Uterus (tissue), 3 donors: ENCODE measurements at regions not wholly inside any gene's neighbourhood (a gene's known extent, or its start where the extent isn't known, plus 50 kb on each side); places are given as distances from the start of the nearest gene placed in this dataset.

Experiments used
- DNase-seq, 2 donors: peaks; one replicate each; pipeline ENCODE4 v3.0.0-alpha.2; 2019 to 2020
- H3K27ac ChIP-seq, 2 donors: fragments of 200-600 bp; sonication (generic); 1 replicate in 1 of 2; 2 replicates in 1 of 2; pipeline ENCODE4 v1.5.1; 2016 to 2018
- H3K27me3 ChIP-seq, 2 donors: fragments of 200-600 bp; sonication (generic); one replicate each; pipeline ENCODE4 v1.5.1; 2018 to 2019; ENCODE audit warnings: control low read depth in 1 of 2
- H3K36me3 ChIP-seq, 2 donors: fragments of 200-600 bp; sonication (generic); one replicate each; pipeline ENCODE4 v1.5.1; 2019; ENCODE audit warnings: control low read depth in 1 of 2
- H3K4me1 ChIP-seq, 2 donors: fragments of 200-600 bp; sonication (generic); one replicate each; pipeline ENCODE4 v1.5.1; 2018 to 2019; ENCODE audit warnings: control low read depth in 1 of 2
- H3K4me3 ChIP-seq, 2 donors: fragments of 200-600 bp; sonication (generic); 1 replicate in 1 of 2; 2 replicates in 1 of 2; pipeline ENCODE4 v1.5.1; 2018 to 2019; ENCODE audit warnings: mild to moderate bottlenecking in 1 of 2
- H3K9me3 ChIP-seq, 2 donors: fragments of 200-600 bp; sonication (generic); one replicate each; pipeline ENCODE4 v1.5.1; 2019; ENCODE audit warnings: control low read depth in 1 of 2
- CTCF ChIP-seq, 4 experiments: fragments of 200-600 bp in 2 of 4; fragments of 450-650 bp in 2 of 4; sonication (generic) in 2 of 4; IDR thresholded peaks; one replicate each; pipeline ENCODE4 v1.5.1; 2016 to 2019; ENCODE audit warnings: antibody characterized with exemption in 4 of 4, mild to moderate bottlenecking in 2 of 4, moderate library complexity in 1 of 4
- POLR2A ChIP-seq, 2 donors: fragments of 450-650 bp; IDR thresholded peaks; one replicate each; pipeline ENCODE4 v1.6.1; 2016; ENCODE audit warnings: antibody characterized with exemption in 2 of 2, mild to moderate bottlenecking in 1 of 2, moderate library complexity in 1 of 2
- intact Hi-C: fragments of 100-400 bp; cut with DNase I; formaldehyde crosslinking; loops from one replicate; pipeline ENCODE4 v1.15.1; 2023; ENCODE audit warnings: low total_unique reads
- donor health status: DM: yes; HTN: yes; CAD: no.

GRCh38 chr5:105754056-105754455, 1916.7 kb downstream of the EFNA5 start:
- no peaks in the 10 kb centered on the region for H3K36me3 ChIP-seq
- H3K4me1 ChIP-seq: no peaks in the 10 kb centered on the region
- no peak overlapping the region for H3K4me3 ChIP-seq
- H3K9me3 ChIP-seq: no peaks in the 10 kb centered on the region
- intact Hi-C loops: no loop called here
- no peaks in the 10 kb centered on the region for H3K27me3 ChIP-seq
- no peak for DNase-seq
- TF ChIP-seq POLR2A (IDR thresholded peaks at IDR 0.05) (no peak), CTCF (IDR thresholded peaks at IDR 0.05) (no peak)
- no peak overlapping the region for H3K27ac ChIP-seq

DNA sequence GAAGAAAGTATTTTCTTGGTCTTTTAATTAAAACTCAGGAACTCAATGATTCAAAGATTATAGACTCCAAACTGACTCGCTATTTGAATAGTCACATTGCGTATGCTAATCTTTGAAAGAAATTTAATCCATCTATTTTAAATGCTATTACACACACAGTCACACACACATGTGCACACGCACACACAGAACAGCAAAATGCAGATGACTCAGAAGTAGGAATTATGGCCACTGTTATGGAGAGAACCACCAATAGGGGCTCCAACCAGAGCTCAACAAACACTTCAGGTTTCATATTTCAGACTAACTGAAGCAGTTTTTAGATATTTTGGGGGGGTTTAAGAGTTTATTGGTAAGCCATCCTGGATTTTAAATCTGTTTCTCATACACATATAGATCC, 1917.9 kb downstream of the EFNA5 start:
- H3K4me1 ChIP-seq: no peaks in the 10 kb centered on the region
- H3K9me3 ChIP-seq: no peaks in the 10 kb centered on the region
- DNase-seq: no peak
- H3K4me3 ChIP-seq: no peak overlapping the region
- no peak for TF ChIP-seq POLR2A (IDR thresholded peaks at IDR 0.05)
- TF ChIP-seq CTCF (IDR thresholded peaks at IDR 0.05): no peak
- H3K27ac ChIP-seq: no peak overlapping the region
- no peaks in the 10 kb centered on the region for H3K27me3 ChIP-seq
- H3K36me3 ChIP-seq: no peaks in the 10 kb centered on the region
- intact Hi-C loops: no loop called here

GRCh38 chr5:105751908-105752307, 1918.8 kb downstream of the EFNA5 start:
- Histone ChIP-seq H3K9me3 (no peaks in the 10 kb centered on the region), H3K27me3 (no peaks in the 10 kb centered on the region), H3K36me3 (no peaks in the 10 kb centered on the region), H3K4me3 (no peak overlapping the region), H3K27ac (no peak overlapping the region), H3K4me1 (no peaks in the 10 kb centered on the region)
- no peak for DNase-seq
- intact Hi-C loops: no loop called here
- no peak for TF ChIP-seq POLR2A (IDR thresholded peaks at IDR 0.05)
- no peak for TF ChIP-seq CTCF (IDR thresholded peaks at IDR 0.05)

DNA sequence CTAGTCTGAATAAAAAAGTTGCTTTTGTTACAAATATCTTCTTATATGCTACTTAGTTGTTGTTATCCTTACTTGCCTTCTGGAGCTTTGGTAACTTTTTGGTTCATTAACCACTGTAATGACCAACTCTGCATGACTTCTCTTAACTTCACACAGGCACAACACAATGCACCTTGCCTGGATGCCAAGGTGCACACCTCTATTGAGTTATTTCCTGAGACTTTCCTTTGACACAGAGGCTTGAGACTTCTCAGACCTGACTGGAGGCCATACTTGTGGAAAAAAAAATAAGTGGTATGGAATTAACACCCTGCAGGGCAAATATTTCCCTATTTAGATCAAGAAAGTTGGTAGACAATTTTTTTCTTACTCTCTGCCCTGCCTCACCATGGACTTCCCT, 1925.6 kb downstream of the EFNA5 start:
- Histone ChIP-seq H3K9me3 (no peaks in the 10 kb centered on the region), H3K4me3 (no peak overlapping the region), H3K27me3 (no peaks in the 10 kb centered on the region), H3K4me1 (no peaks in the 10 kb centered on the region), H3K36me3 (no peaks in the 10 kb centered on the region), H3K27ac (no peak overlapping the region)
- TF ChIP-seq CTCF (IDR thresholded peaks at IDR 0.05) (no peak), POLR2A (IDR thresholded peaks at IDR 0.05) (no peak)
- intact Hi-C loops: no loop called here
- DNase-seq: no peak

GRCh38 chr5:105740242-105740641, 1930.5 kb downstream of the EFNA5 start:
- TF ChIP-seq CTCF (IDR thresholded peaks at IDR 0.05) (no peak), POLR2A (IDR thresholded peaks at IDR 0.05) (no peak)
- intact Hi-C loops: no loop called here

More at GRCh38 chr5:105740242-105740641, 1930.5 kb downstream of the EFNA5 start:
- Histone ChIP-seq H3K27ac (no peak overlapping the region), H3K9me3 (no peaks in the 10 kb centered on the region), H3K4me3 (no peak overlapping the region), H3K4me1 (no peaks in the 10 kb centered on the region), H3K27me3 (no peaks in the 10 kb centered on the region), H3K36me3 (no peaks in the 10 kb centered on the region)
- no peak for DNase-seq
